IPS-NIHi11 (cell line): ENCODE measurements at regions not wholly inside any gene's neighbourhood (a gene's known extent, or its start where the extent isn't known, plus 50 kb on each side); places are given as distances from the start of the nearest gene placed in this dataset.
A peak's percentile ranks its signal among the peaks of the same experiment; 100 is the strongest.

Source experiments
- DNase-seq: peaks from one replicate; pipeline ENCODE4 v3.0.0; 2012; ENCODE audit warnings: mixed read lengths, low spot score

GRCh38 chr11:70650075-70650909 lies 252.0 kb downstream of the CTTN start:
- peak; percentile 91 for DNase-seq

GRCh38 chr11:70651031-70651430 lies 252.7 kb downstream of the CTTN start:
- DNase-seq, result no peak

- DNase-seq, result no peak
Measured at GRCh38 chr11:70654016-70654415, 255.7 kb downstream of the CTTN start.

- DNase-seq, result no peak
Measured at GRCh38 chr11:70655816-70656215, 257.5 kb downstream of the CTTN start.

GRCh38 chr11:70656252-70656651 lies 257.9 kb downstream of the CTTN start:
- DNase-seq, result no peak

- DNase-seq, result no peak
Measured at GRCh38 chr11:70660059-70660888, 261.9 kb downstream of the CTTN start.

GRCh38 chr11:70660889-70661197 lies 262.5 kb downstream of the CTTN start:
- no peak for DNase-seq

- peak; percentile 89 for DNase-seq
Measured at GRCh38 chr11:70661761-70662501, 263.6 kb downstream of the CTTN start.

- peak; percentile 54 for DNase-seq
Measured at GRCh38 chr11:70662691-70663098, 264.4 kb downstream of the CTTN start.

- no peak for DNase-seq
Measured at GRCh38 chr11:70663815-70664214, 265.5 kb downstream of the CTTN start.

- no peak for DNase-seq
Measured at GRCh38 chr11:70666311-70666710, 268.0 kb downstream of the CTTN start.

- no peak for DNase-seq
Measured at GRCh38 chr11:70667767-70668166, 269.4 kb downstream of the CTTN start.

- DNase-seq, result no peak
Measured at GRCh38 chr11:70668204-70669202, 270.2 kb downstream of the CTTN start.

GRCh38 chr11:70669281-70669680 lies 271.0 kb downstream of the CTTN start:
- no peak for DNase-seq

GRCh38 chr11:70669871-70670675 lies 271.7 kb downstream of the CTTN start:
- DNase-seq, result no peak

GRCh38 chr11:70670676-70671034 lies 272.3 kb downstream of the CTTN start:
- no peak for DNase-seq

- DNase-seq, result peak; percentile 55
Measured at GRCh38 chr11:70671083-70671482, 272.8 kb downstream of the CTTN start.

- no peak for DNase-seq
Measured at GRCh38 chr11:70671611-70672010, 273.3 kb downstream of the CTTN start.

GRCh38 chr11:70672991-70673653 lies 274.8 kb downstream of the CTTN start:
- DNase-seq, result no peak

- DNase-seq, result no peak
Measured at GRCh38 chr11:70674605-70675004, 276.3 kb downstream of the CTTN start.
